GM23248 (cell line): ENCODE measurements at regions not wholly inside any gene's neighbourhood (a gene's known extent, or its start where the extent isn't known, plus 50 kb on each side); places are given as distances from the start of the nearest gene placed in this dataset.

ENCODE experiments used
- EZH2 ChIP-seq: fragments of 200-600 bp; sonication (generic); IDR thresholded peaks from 2 replicates; pipeline ENCODE4 v1.6.1; 2018; ENCODE audit warnings: antibody characterized with exemption, mild to moderate bottlenecking; ENCODE audit not compliant: insufficient read depth, poor library complexity, severe bottlenecking
- EZH2phosphoT487 ChIP-seq: fragments of 200-600 bp; sonication (generic); IDR thresholded peaks from 2 replicates; pipeline ENCODE4 v1.6.1; 2018; ENCODE audit warnings: antibody characterized with exemption, moderate library complexity, mild to moderate bottlenecking, low read depth; ENCODE audit not compliant: insufficient read depth

DNA sequence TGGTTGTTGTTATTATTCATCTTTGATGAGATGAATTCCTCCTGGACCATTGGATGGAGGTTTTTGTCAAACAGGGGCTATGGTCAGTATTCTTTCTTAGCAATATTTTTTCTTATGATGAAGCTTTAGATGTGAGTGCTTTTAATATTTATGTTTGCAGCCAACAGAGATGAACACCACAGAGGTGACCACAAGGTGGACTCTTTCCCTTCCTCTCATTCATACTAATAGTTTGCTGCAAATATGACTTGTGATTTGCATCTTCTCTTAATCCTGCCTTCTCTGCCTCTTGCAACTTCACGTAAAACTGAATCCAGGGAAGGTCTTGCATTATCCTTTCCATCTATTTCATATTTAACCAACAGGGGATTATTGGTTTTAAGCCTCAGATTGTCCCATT lies 473.1 kb upstream of the UBE2E2 start:
- TF ChIP-seq EZH2, result no peak
- no peak for TF ChIP-seq EZH2phosphoT487
